DND-41 (cell line): ENCODE measurements at regions not wholly inside any gene's neighbourhood (a gene's known extent, or its start where the extent isn't known, plus 50 kb on each side); places are given as distances from the start of the nearest gene placed in this dataset.

ENCODE experiments used
- CTCF ChIP-seq: IDR thresholded peaks from 2 replicates; pipeline ENCODE4 v1.5.1; 2012; ENCODE audit warnings: borderline replicate concordance, low read length, moderate library complexity, mild to moderate bottlenecking; ENCODE audit not compliant: poor library complexity, severe bottlenecking; ENCODE audit errors: extremely low read depth
- EZH2 ChIP-seq: IDR thresholded peaks from 3 replicates; pipeline ENCODE4 v1.6.1; 2012; ENCODE audit warnings: borderline replicate concordance, low read depth, mild to moderate bottlenecking, moderate library complexity, low read length, inconsistent platforms; ENCODE audit not compliant: severe bottlenecking

GRCh38 chr4:183797445-183798300 lies 107.4 kb upstream of the STOX2 start:
- TF ChIP-seq CTCF (no peak), EZH2 (no peak)
